HG02840 (cell line): ENCODE measurements at regions not wholly inside any gene's neighbourhood (a gene's known extent, or its start where the extent isn't known, plus 50 kb on each side); places are given as distances from the start of the nearest gene placed in this dataset.

Source experiments
- ATAC-seq: cut with Tn5 transposase; IDR thresholded peaks from one replicate; pipeline ENCODE4 v1.9.1; 2021; ENCODE audit warnings: mild to moderate bottlenecking, moderate library complexity, moderate number of reproducible peaks; ENCODE audit not compliant: unreplicated experiment, low FRiP score

GRCh38 chr7:113825832-113826231, 93.0 kb downstream of the PPP1R3A start:
- ATAC-seq = no peak

GRCh38 chr7:113824117-113824823, 94.5 kb downstream of the PPP1R3A start:
- ATAC-seq = no peak

- no peak for ATAC-seq
Measured at GRCh38 chr7:113819474-113819873, 99.3 kb downstream of the PPP1R3A start.

GRCh38 chr7:113816639-113817038, 102.2 kb downstream of the PPP1R3A start:
- ATAC-seq = no peak

- no peak for ATAC-seq
Measured at GRCh38 chr7:113813471-113813870, 105.3 kb downstream of the PPP1R3A start.

- ATAC-seq = no peak
Measured at GRCh38 chr7:113812591-113813255, 106.1 kb downstream of the PPP1R3A start.

- no peak for ATAC-seq
Measured at GRCh38 chr7:113810080-113810744, 108.6 kb downstream of the PPP1R3A start.

- ATAC-seq = no peak
Measured at GRCh38 chr7:113809581-113809980, 109.2 kb downstream of the PPP1R3A start.

- ATAC-seq = no peak
Measured at GRCh38 chr7:113806633-113807327, 112.0 kb downstream of the PPP1R3A start.

GRCh38 chr7:113805976-113806375, 112.8 kb downstream of the PPP1R3A start:
- ATAC-seq = no peak

GRCh38 chr7:113804475-113805095, 114.2 kb downstream of the PPP1R3A start:
- no peak for ATAC-seq

- no peak for ATAC-seq
Measured at GRCh38 chr7:113801751-113802150, 117.1 kb downstream of the PPP1R3A start.

GRCh38 chr7:113800826-113801225, 118.0 kb downstream of the PPP1R3A start:
- no peak for ATAC-seq

- peak; percentile 100 for ATAC-seq
Measured at GRCh38 chr7:113799896-113800295, 118.9 kb downstream of the PPP1R3A start.

GRCh38 chr7:113797420-113798010, 121.3 kb downstream of the PPP1R3A start:
- ATAC-seq = no peak

GRCh38 chr7:113796557-113796956, 122.3 kb downstream of the PPP1R3A start:
- ATAC-seq = no peak

- no peak for ATAC-seq
Measured at GRCh38 chr7:113794573-113794972, 124.2 kb downstream of the PPP1R3A start.

GRCh38 chr7:113793171-113793570, 125.6 kb downstream of the PPP1R3A start:
- no peak for ATAC-seq

- no peak for ATAC-seq
Measured at GRCh38 chr7:113790025-113790424, 128.8 kb downstream of the PPP1R3A start.

- no peak for ATAC-seq
Measured at GRCh38 chr7:113787106-113787505, 131.7 kb downstream of the PPP1R3A start.
